ENCODE measurements at regions not wholly inside any gene's neighbourhood (a gene's known extent, or its start where the extent isn't known, plus 50 kb on each side); places are given as distances from the start of the nearest gene placed in this dataset.

- no peak for TF ChIP-seq POLR2A (IDR thresholded peaks at IDR 0.05; ENCODE audit: low read depth, low read length)
- TF ChIP-seq POLR2AphosphoS5 (IDR thresholded peaks at IDR 0.05; ENCODE audit: insufficient read depth, low read depth, low read length) = no peak
- TF ChIP-seq MAX (IDR thresholded peaks at IDR 0.05; ENCODE audit: insufficient read depth, insufficient read length) = no peak
- TF ChIP-seq CTCF (IDR thresholded peaks at IDR 0.05; ENCODE audit: extremely low read depth in 1 of 2, insufficient read depth in 1 of 2, low read depth in 1 of 2, low read length in 2 of 2) = no peak
- no peak for TF ChIP-seq EZH2 (IDR thresholded peaks at IDR 0.05; ENCODE audit: borderline replicate concordance, low read depth, low read length, severe bottlenecking)
Measured at GRCh38 chr4:126221282-126221681, 906.5 kb downstream of the FAT4 start.
